Hepatocyte (in vitro differentiated cells): ENCODE measurements at regions not wholly inside any gene's neighbourhood (a gene's known extent, or its start where the extent isn't known, plus 50 kb on each side); places are given as distances from the start of the nearest gene placed in this dataset.

Experiments used
- EZH2 ChIP-seq: fragments of 200-600 bp; sonication (generic); IDR thresholded peaks from 2 replicates; pipeline ENCODE4 v1.6.1; 2016; ENCODE audit warnings: antibody characterized with exemption, mild to moderate bottlenecking, borderline replicate concordance
- TF ChIP-seq, protein P1 (sequence below): fragments of 200-600 bp; sonication (generic); IDR thresholded peaks from 2 replicates; pipeline ENCODE4 v1.5.1; 2016; ENCODE audit warnings: antibody characterized with exemption, mild to moderate bottlenecking; ENCODE audit not compliant: poor library complexity

DNA sequence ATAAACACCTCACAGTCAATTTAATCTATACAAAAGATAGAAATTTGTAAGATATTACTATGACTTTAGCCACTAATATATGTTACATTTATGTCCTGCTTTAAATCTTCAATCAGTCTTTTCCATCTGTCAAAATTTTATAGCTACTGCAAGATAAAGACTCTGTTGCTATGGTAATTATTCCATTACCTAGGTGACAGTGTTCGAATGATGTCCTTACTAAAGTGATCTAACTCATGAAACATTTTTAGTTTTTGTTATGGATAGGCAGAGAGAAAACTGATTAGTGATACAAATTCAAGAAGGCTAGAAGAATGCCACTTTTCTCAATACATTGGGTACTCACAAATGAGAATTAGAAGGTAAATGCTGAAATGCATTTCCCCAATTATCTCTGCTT is 359.9 kb upstream of the FSHR start:
- TF ChIP-seq EZH2: no peak
- TF ChIP-seq, protein P1, sequence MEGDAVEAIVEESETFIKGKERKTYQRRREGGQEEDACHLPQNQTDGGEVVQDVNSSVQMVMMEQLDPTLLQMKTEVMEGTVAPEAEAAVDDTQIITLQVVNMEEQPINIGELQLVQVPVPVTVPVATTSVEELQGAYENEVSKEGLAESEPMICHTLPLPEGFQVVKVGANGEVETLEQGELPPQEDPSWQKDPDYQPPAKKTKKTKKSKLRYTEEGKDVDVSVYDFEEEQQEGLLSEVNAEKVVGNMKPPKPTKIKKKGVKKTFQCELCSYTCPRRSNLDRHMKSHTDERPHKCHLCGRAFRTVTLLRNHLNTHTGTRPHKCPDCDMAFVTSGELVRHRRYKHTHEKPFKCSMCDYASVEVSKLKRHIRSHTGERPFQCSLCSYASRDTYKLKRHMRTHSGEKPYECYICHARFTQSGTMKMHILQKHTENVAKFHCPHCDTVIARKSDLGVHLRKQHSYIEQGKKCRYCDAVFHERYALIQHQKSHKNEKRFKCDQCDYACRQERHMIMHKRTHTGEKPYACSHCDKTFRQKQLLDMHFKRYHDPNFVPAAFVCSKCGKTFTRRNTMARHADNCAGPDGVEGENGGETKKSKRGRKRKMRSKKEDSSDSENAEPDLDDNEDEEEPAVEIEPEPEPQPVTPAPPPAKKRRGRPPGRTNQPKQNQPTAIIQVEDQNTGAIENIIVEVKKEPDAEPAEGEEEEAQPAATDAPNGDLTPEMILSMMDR: no peak
